H1 (cell line): ENCODE measurements at regions not wholly inside any gene's neighbourhood (a gene's known extent, or its start where the extent isn't known, plus 50 kb on each side); places are given as distances from the start of the nearest gene placed in this dataset.

Experiments
- CTCF ChIA-PET: fragments of 300-600 bp; sonication (Branson Sonifier 250); formaldehyde crosslinking; loops from one replicate; lab custom pipeline; 2021; ENCODE audit not compliant: partially characterized antibody; lab: Charles Lee
- POLR2A ChIA-PET: fragments of 300-600 bp; sonication (Branson Sonifier 250); formaldehyde crosslinking; loops from one replicate; lab custom pipeline; 2021; ENCODE audit warnings: inconsistent platforms; ENCODE audit not compliant: partially characterized antibody; lab: Charles Lee
- DNase-seq, 2 experiments: peaks; one replicate each; pipeline versions ENCODE4 v3.0.0 to v3.0.0-alpha.2; 2010 to 2022; ENCODE audit warnings: low spot score in 2 of 2, low read depth in 1 of 2, mixed read lengths in 1 of 2
- FAIRE-seq: peaks from 2 replicates; lab custom pipeline; 2011; peaks lifted over from hg19 to GRCh38; lab: Jason Lieb, UNC
- H2AFZ ChIP-seq: 2 replicates; pipeline ENCODE4 v1.8.1; 2012; ENCODE audit warnings: low read length, inconsistent platforms
- H2AK5ac ChIP-seq: 2 replicates; pipeline ENCODE4 v1.6.1; 2013; ENCODE audit warnings: low read depth, low read length
- H2BK120ac ChIP-seq: replicated peaks from 2 replicates; pipeline ENCODE3; 2013; ENCODE audit warnings: low read depth, low read length, inconsistent platforms
- H2BK12ac ChIP-seq: 2 replicates; pipeline ENCODE4 v1.6.1; 2013; ENCODE audit warnings: low read depth, low read length
- H2BK15ac ChIP-seq: 2 replicates; pipeline ENCODE4 v1.6.1; 2013; ENCODE audit warnings: low read length
- H2BK20ac ChIP-seq: 2 replicates; pipeline ENCODE4 v1.6.1; 2013; ENCODE audit warnings: low read length
- H2BK5ac ChIP-seq: 2 replicates; pipeline ENCODE4 v1.6.1; 2013; ENCODE audit warnings: low read depth, low read length
- H3K14ac ChIP-seq: 2 replicates; pipeline ENCODE4 v1.6.1; 2013; ENCODE audit warnings: inconsistent platforms; ENCODE audit not compliant: insufficient read length
- H3K18ac ChIP-seq: 2 replicates; pipeline ENCODE4 v1.6.1; 2013; ENCODE audit warnings: low read length; ENCODE audit errors: extremely low read depth
- H3K23ac ChIP-seq: 2 replicates; pipeline ENCODE4 v1.6.1; 2013; ENCODE audit warnings: inconsistent platforms; ENCODE audit not compliant: insufficient read length
- H3K23me2 ChIP-seq: 2 replicates; pipeline ENCODE4 v1.6.1; 2013; ENCODE audit warnings: low read depth, low read length
- H3K27ac ChIP-seq: 2 replicates; pipeline ENCODE4 v1.6.1; 2011; ENCODE audit warnings: low read depth, low read length, inconsistent platforms
- H3K27me3 ChIP-seq, 4 experiments: replicated peaks in 1 of 4; 1 replicate in 1 of 4; 2 replicates in 3 of 4; pipeline versions ENCODE4 v1.6.1 to v1.8.1; 2011 to 2013; ENCODE audit warnings: low read length in 3 of 4, mild to moderate bottlenecking in 3 of 4, inconsistent platforms in 2 of 4, mixed read lengths in 2 of 4, moderate library complexity in 1 of 4; ENCODE audit not compliant: control insufficient read depth in 3 of 4, insufficient read depth in 3 of 4; ENCODE audit errors: extremely low read depth in 1 of 4
- H3K36me3 ChIP-seq, 4 experiments: 2 replicates each; pipeline versions ENCODE4 v1.6.1 to v1.8.1; 2011 to 2013; ENCODE audit warnings: mild to moderate bottlenecking in 4 of 4, low read length in 3 of 4, moderate library complexity in 2 of 4, control low read depth in 1 of 4, inconsistent platforms in 1 of 4; ENCODE audit not compliant: insufficient read depth in 4 of 4, control insufficient read depth in 2 of 4
- H3K4ac ChIP-seq: replicated peaks from 2 replicates; pipeline ENCODE3; 2013; ENCODE audit warnings: low read length, low read depth, mixed read lengths, inconsistent platforms; ENCODE audit not compliant: insufficient read length
- H3K4me1 ChIP-seq, 4 experiments: replicated peaks in 1 of 4; 1 replicate in 1 of 4; 2 replicates in 3 of 4; pipeline versions ENCODE4 v1.6.1 to v1.8.1; 2011 to 2013; ENCODE audit warnings: low read length in 3 of 4, inconsistent platforms in 2 of 4, mixed read lengths in 1 of 4; ENCODE audit not compliant: insufficient read depth in 4 of 4, control insufficient read depth in 3 of 4
- H3K4me2 ChIP-seq, 2 experiments: 2 replicates each; pipeline versions ENCODE4 v1.6.1 to v1.8.1; 2011 to 2013; ENCODE audit warnings: low read depth in 2 of 2, low read length in 2 of 2, control low read depth in 1 of 2, inconsistent platforms in 1 of 2, mild to moderate bottlenecking in 1 of 2; ENCODE audit not compliant: insufficient read depth in 1 of 2
- H3K4me3 ChIP-seq, 4 experiments: fragments of 200-600, 300-600 bp in 1 of 4; sonication (generic), shearing (Covaris generic), sonication (Bioruptor Twin) in 1 of 4; 2 replicates each; pipeline versions ENCODE4 v1.5.1 to v1.8.1; 2011 to 2016; ENCODE audit warnings: low read length in 4 of 4, low read depth in 3 of 4, control low read depth in 2 of 4, inconsistent platforms in 2 of 4, mild to moderate bottlenecking in 2 of 4, mixed read lengths in 1 of 4, moderate library complexity in 1 of 4; ENCODE audit not compliant: insufficient read depth in 2 of 4; ENCODE audit errors: extremely low read depth in 1 of 4
- H3K56ac ChIP-seq: replicated peaks from 2 replicates; pipeline ENCODE3; 2013; ENCODE audit warnings: low read depth, mild to moderate bottlenecking, mixed read lengths, low read length, inconsistent platforms; ENCODE audit not compliant: insufficient read length
- H3K79me1 ChIP-seq: 2 replicates; pipeline ENCODE4 v1.6.1; 2013; ENCODE audit warnings: low read depth, low read length, control low read depth
- H3K79me2 ChIP-seq, 2 experiments: 2 replicates each; pipeline versions ENCODE4 v1.6.1 to v1.8.1; 2012 to 2013; ENCODE audit warnings: low read length in 2 of 2, mild to moderate bottlenecking in 2 of 2, inconsistent platforms in 1 of 2; ENCODE audit not compliant: insufficient read depth in 2 of 2, control insufficient read depth in 1 of 2
- H3K9ac ChIP-seq, 4 experiments: replicated peaks in 1 of 4; 1 replicate in 1 of 4; 2 replicates in 3 of 4; pipeline versions ENCODE4 v1.6.1 to v1.8.1; 2011 to 2013; ENCODE audit warnings: low read depth in 3 of 4, low read length in 3 of 4, control low read depth in 2 of 4, mild to moderate bottlenecking in 2 of 4, moderate library complexity in 2 of 4, inconsistent platforms in 1 of 4; ENCODE audit errors: extremely low read depth in 1 of 4
- H3K9me3 ChIP-seq, 2 experiments: 2 replicates each; pipeline versions ENCODE4 v1.6.1 to v1.8.1; 2012 to 2013; ENCODE audit warnings: mild to moderate bottlenecking in 2 of 2, moderate library complexity in 2 of 2, control low read depth in 1 of 2, inconsistent platforms in 1 of 2, low read depth in 1 of 2, low read length in 1 of 2, mixed read lengths in 1 of 2; ENCODE audit not compliant: insufficient read depth in 2 of 2
- H4K20me1 ChIP-seq, 2 experiments: replicated peaks in 1 of 2; 2 replicates each; pipeline versions ENCODE3 to v1.8.1; 2011 to 2013; ENCODE audit warnings: inconsistent platforms in 2 of 2, low read length in 2 of 2, mild to moderate bottlenecking in 1 of 2; ENCODE audit not compliant: insufficient read depth in 2 of 2, control insufficient read depth in 1 of 2
- H4K5ac ChIP-seq: 2 replicates; pipeline ENCODE4 v1.6.1; 2013; ENCODE audit warnings: low read length, low read depth, mixed read lengths, inconsistent platforms; ENCODE audit not compliant: insufficient read length
- H4K8ac ChIP-seq: 2 replicates; pipeline ENCODE4 v1.8.0; 2013; ENCODE audit warnings: mild to moderate bottlenecking, moderate library complexity, low read length, inconsistent platforms; ENCODE audit not compliant: insufficient read depth; ENCODE audit errors: extremely low read depth
- H4K91ac ChIP-seq: replicated peaks from 2 replicates; pipeline ENCODE3; 2013; ENCODE audit warnings: low read length, mixed read lengths, inconsistent platforms; ENCODE audit not compliant: insufficient read length
- ATF2 ChIP-seq: IDR thresholded peaks from 2 replicates; pipeline ENCODE4 v1.6.1; 2012; ENCODE audit warnings: low read length, inconsistent platforms
- ATF3 ChIP-seq: IDR thresholded peaks from 2 replicates; pipeline ENCODE4 v1.6.1; 2011; ENCODE audit warnings: low read depth, mild to moderate bottlenecking, low read length; ENCODE audit not compliant: insufficient read depth
- BCL11A ChIP-seq, 2 experiments: IDR thresholded peaks; one replicate each; pipeline ENCODE4 v1.6.1; 2011; ENCODE audit warnings: low read depth in 2 of 2, low read length in 2 of 2, mild to moderate bottlenecking in 2 of 2
- CHD2 ChIP-seq: IDR thresholded peaks from 2 replicates; pipeline ENCODE4 v1.6.1; 2012; ENCODE audit warnings: low read length, improper control_type of control experiment
- HDAC2 ChIP-seq, 2 experiments: fragments of 300-600 bp in 1 of 2; sonication (generic) in 1 of 2; IDR thresholded peaks; 2 replicates each; pipeline ENCODE4 v1.6.1; 2011 to 2012; ENCODE audit warnings: low read depth in 2 of 2, low read length in 2 of 2, mild to moderate bottlenecking in 2 of 2, moderate library complexity in 2 of 2, borderline replicate concordance in 1 of 2, inconsistent platforms in 1 of 2
- RFX5 ChIP-seq: IDR thresholded peaks from 2 replicates; pipeline ENCODE4 v1.6.1; 2011; ENCODE audit warnings: low read depth, low read length, improper control_type of control experiment, borderline replicate concordance
- SAP30 ChIP-seq: fragments of 300-600 bp; sonication (generic); IDR thresholded peaks from 2 replicates; pipeline ENCODE4 v1.7.1; 2012; ENCODE audit warnings: low read length, moderate library complexity, mild to moderate bottlenecking, inconsistent platforms; ENCODE audit not compliant: insufficient read depth, insufficient replicate concordance
- YY1 ChIP-seq: IDR thresholded peaks from 2 replicates; pipeline ENCODE4 v1.6.1; 2011; ENCODE audit warnings: low read depth, mild to moderate bottlenecking, low read length
- WGBS, 2 experiments: shearing (Covaris generic) in 1 of 2; methylation state at CpG; one replicate each; pipeline versions ENCODE4 v1.1.6 to v1.1.7; 2013 to 2015; ENCODE audit warnings: low lambda C conversion rate in 2 of 2, mixed read lengths in 2 of 2, inconsistent platforms in 1 of 2, low coverage in 1 of 2, missing lambda C conversion rate in 1 of 2; ENCODE audit not compliant: insufficient replicate concordance in 2 of 2, insufficient coverage in 1 of 2, insufficient read length in 1 of 2; ENCODE audit errors: extremely low coverage in 1 of 2, missing lambda C conversion rate in 1 of 2; 5-methylcytosine and 5-hydroxymethylcytosine counted together
- TF ChIP-seq, protein P1 (sequence below), 3 experiments: IDR thresholded peaks; 1 replicate in 2 of 3; 2 replicates in 1 of 3; pipeline versions ENCODE4 v1.5.1 to v1.6.1; 2011; ENCODE audit warnings: low read length in 3 of 3, mild to moderate bottlenecking in 3 of 3, inconsistent platforms in 2 of 3, low read depth in 1 of 3, moderate library complexity in 1 of 3; ENCODE audit not compliant: insufficient read depth in 1 of 3; ENCODE audit errors: control extremely low read depth in 1 of 3

GRCh38 chr13:86324191-86324590 is 525.0 kb upstream of the SLITRK6 start:
- DNase-seq (no peak), FAIRE-seq (no peak)
- H2BK12ac ChIP-seq: no peak overlapping the region
- no peaks in the 10 kb centered on the region for H3K23me2 ChIP-seq
- H3K36me3 ChIP-seq: no peaks in the 10 kb centered on the region
- no peak overlapping the region for H4K91ac ChIP-seq
- H2BK5ac ChIP-seq: no peak overlapping the region
- H3K4me2 ChIP-seq: no peak overlapping the region
- ChIA-PET CTCF (no interaction called here), POLR2A (no interaction called here)
- no peaks in the 10 kb centered on the region for H3K9me3 ChIP-seq
- H2BK120ac ChIP-seq: no peak overlapping the region
- no peaks in the 10 kb centered on the region for H3K4me1 ChIP-seq
- 88% methylated on average over 3 of the region's 3 CpGs; no CpG with 5 or more reads in 1 of the 2 experiments for WGBS, 2 experiments
- H2BK20ac ChIP-seq: no peak overlapping the region
- H4K5ac ChIP-seq: no peak overlapping the region
- no peak overlapping the region for H3K4ac ChIP-seq
- no peak overlapping the region for H3K23ac ChIP-seq
- H3K4me3 ChIP-seq: no peak overlapping the region
- TF ChIP-seq ATF3 (no peak), YY1 (no peak), SAP30 (no peak), HDAC2 (IDR thresholded peaks at IDR 0.05; ENCODE audit: borderline replicate concordance in 1 of 2, low read depth in 2 of 2, low read length in 2 of 2) (no peak), BCL11A (IDR thresholded peaks at IDR 0.05; ENCODE audit: low read depth in 2 of 2, low read length in 2 of 2) (no peak), RFX5 (no peak), ATF2 (no peak), CHD2 (no peak)
- TF ChIP-seq, protein P1, sequence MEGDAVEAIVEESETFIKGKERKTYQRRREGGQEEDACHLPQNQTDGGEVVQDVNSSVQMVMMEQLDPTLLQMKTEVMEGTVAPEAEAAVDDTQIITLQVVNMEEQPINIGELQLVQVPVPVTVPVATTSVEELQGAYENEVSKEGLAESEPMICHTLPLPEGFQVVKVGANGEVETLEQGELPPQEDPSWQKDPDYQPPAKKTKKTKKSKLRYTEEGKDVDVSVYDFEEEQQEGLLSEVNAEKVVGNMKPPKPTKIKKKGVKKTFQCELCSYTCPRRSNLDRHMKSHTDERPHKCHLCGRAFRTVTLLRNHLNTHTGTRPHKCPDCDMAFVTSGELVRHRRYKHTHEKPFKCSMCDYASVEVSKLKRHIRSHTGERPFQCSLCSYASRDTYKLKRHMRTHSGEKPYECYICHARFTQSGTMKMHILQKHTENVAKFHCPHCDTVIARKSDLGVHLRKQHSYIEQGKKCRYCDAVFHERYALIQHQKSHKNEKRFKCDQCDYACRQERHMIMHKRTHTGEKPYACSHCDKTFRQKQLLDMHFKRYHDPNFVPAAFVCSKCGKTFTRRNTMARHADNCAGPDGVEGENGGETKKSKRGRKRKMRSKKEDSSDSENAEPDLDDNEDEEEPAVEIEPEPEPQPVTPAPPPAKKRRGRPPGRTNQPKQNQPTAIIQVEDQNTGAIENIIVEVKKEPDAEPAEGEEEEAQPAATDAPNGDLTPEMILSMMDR (IDR thresholded peaks at IDR 0.05; ENCODE audit: control extremely low read depth in 1 of 3, insufficient read depth in 1 of 3, low read depth in 1 of 3, low read length in 3 of 3): no peak
- H3K27ac ChIP-seq: no peak overlapping the region
- H3K79me1 ChIP-seq: no peaks in the 10 kb centered on the region
- no peak overlapping the region for H4K8ac ChIP-seq
- H3K9ac ChIP-seq: no peak overlapping the region
- H3K27me3 ChIP-seq: no peaks in the 10 kb centered on the region
- H2AK5ac ChIP-seq: no peak overlapping the region
- no peak overlapping the region for H3K14ac ChIP-seq
- no peak overlapping the region for H3K18ac ChIP-seq
- no peak overlapping the region for H3K56ac ChIP-seq
- no peak overlapping the region for H2AFZ ChIP-seq
- H2BK15ac ChIP-seq: no peak overlapping the region
- no peaks in the 10 kb centered on the region for H3K79me2 ChIP-seq
- no peaks in the 10 kb centered on the region for H4K20me1 ChIP-seq
